ENCODE measurements at regions not wholly inside any gene's neighbourhood (a gene's known extent, or its start where the extent isn't known, plus 50 kb on each side); places are given as distances from the start of the nearest gene placed in this dataset.

- TF ChIP-seq SAP30 (IDR thresholded peaks at IDR 0.05; ENCODE audit: insufficient read depth, insufficient replicate concordance, low read length) (no peak), TBP (IDR thresholded peaks at IDR 0.05; ENCODE audit: low read depth, low read length) (no peak), SIRT6 (IDR thresholded peaks at IDR 0.05; ENCODE audit: low read length) (no peak), CHD1 (IDR thresholded peaks at IDR 0.05; ENCODE audit: low read depth, low read length) (no peak), FOSL1 (IDR thresholded peaks at IDR 0.05; ENCODE audit: insufficient read depth, low read depth, low read length) (no peak), EP300 (IDR thresholded peaks at IDR 0.05; ENCODE audit: borderline replicate concordance in 1 of 2, low read depth in 2 of 2, low read length in 2 of 2) (no peak)
Observed at GRCh38 chr1:36693603-36694002, 210.9 kb upstream of the CSF3R start (continued).

Data from H1 (cell line).